Neural progenitor cell (in vitro differentiated cells): ENCODE measurements at regions not wholly inside any gene's neighbourhood (a gene's known extent, or its start where the extent isn't known, plus 50 kb on each side); places are given as distances from the start of the nearest gene placed in this dataset.

Experiments
- CTCF ChIP-seq: fragments of 200-600 bp; sonication (generic); IDR thresholded peaks from 2 replicates; pipeline ENCODE4 v1.5.1; 2017; ENCODE audit warnings: antibody characterized with exemption, mild to moderate bottlenecking
- EZH2 ChIP-seq: fragments of 200-600 bp; sonication (generic); IDR thresholded peaks from 2 replicates; pipeline ENCODE4 v1.6.1; 2017; ENCODE audit warnings: antibody characterized with exemption, mild to moderate bottlenecking, moderate library complexity

- TF ChIP-seq CTCF (no peak), EZH2 (no peak)
Observed at GRCh38 chr15:62494197-62494596, 329.1 kb upstream of the C2CD4B start.
